DMS 273 (cell line): ENCODE measurements at regions not wholly inside any gene's neighbourhood (a gene's known extent, or its start where the extent isn't known, plus 50 kb on each side); places are given as distances from the start of the nearest gene placed in this dataset.
A peak's percentile ranks its signal among the peaks of the same experiment; 100 is the strongest.

ENCODE experiments used
- DNase-seq: peaks from one replicate; lab custom pipeline; 2025; ENCODE audit not compliant: unreplicated experiment; lab: John Stamatoyannopoulos, UW

GRCh38 chr6:40912158-40912946, 126.7 kb downstream of the UNC5CL start:
- DNase-seq = peak; percentile 94

- no peak for DNase-seq
These were observed 128.6 kb downstream of the UNC5CL start for GRCh38 chr6:40910260-40910893.

GRCh38 chr6:40909811-40910210, 129.2 kb downstream of the UNC5CL start:
- no peak for DNase-seq

GRCh38 chr6:40907198-40907701, 131.8 kb downstream of the UNC5CL start:
- peak; percentile 58 for DNase-seq

- DNase-seq = no peak
These were observed 132.3 kb downstream of the UNC5CL start for GRCh38 chr6:40906759-40907158.

- no peak for DNase-seq
These were observed 134.3 kb downstream of the UNC5CL start for GRCh38 chr6:40904583-40905194.

GRCh38 chr6:40903456-40903855, 135.6 kb downstream of the UNC5CL start:
- DNase-seq = no peak

- DNase-seq = no peak
These were observed 137.5 kb downstream of the UNC5CL start for GRCh38 chr6:40901322-40902055.

GRCh38 chr6:40900791-40901190, 138.2 kb downstream of the UNC5CL start:
- no peak for DNase-seq

- no peak for DNase-seq
These were observed 139.3 kb downstream of the UNC5CL start for GRCh38 chr6:40899684-40900155.

GRCh38 chr6:40898073-40898472, 140.9 kb downstream of the UNC5CL start:
- no peak for DNase-seq

GRCh38 chr6:40897390-40898003, 141.5 kb downstream of the UNC5CL start:
- no peak for DNase-seq

- no peak for DNase-seq
These were observed 142.3 kb downstream of the UNC5CL start for GRCh38 chr6:40896696-40897095.

GRCh38 chr6:40894962-40895799, 143.8 kb downstream of the UNC5CL start:
- peak; percentile 65 for DNase-seq

GRCh38 chr6:40893021-40893420, 146.0 kb downstream of the UNC5CL start:
- no peak for DNase-seq

GRCh38 chr6:40892223-40892622, 146.8 kb downstream of the UNC5CL start:
- DNase-seq = no peak

GRCh38 chr6:40891686-40892085, 147.3 kb downstream of the UNC5CL start:
- no peak for DNase-seq

- DNase-seq = no peak
These were observed 147.9 kb downstream of the UNC5CL start for GRCh38 chr6:40891131-40891530.

- DNase-seq = no peak
These were observed 149.7 kb downstream of the UNC5CL start for GRCh38 chr6:40889137-40889832.
